ENCODE measurements at regions not wholly inside any gene's neighbourhood (a gene's known extent, or its start where the extent isn't known, plus 50 kb on each side); places are given as distances from the start of the nearest gene placed in this dataset.

DNA sequence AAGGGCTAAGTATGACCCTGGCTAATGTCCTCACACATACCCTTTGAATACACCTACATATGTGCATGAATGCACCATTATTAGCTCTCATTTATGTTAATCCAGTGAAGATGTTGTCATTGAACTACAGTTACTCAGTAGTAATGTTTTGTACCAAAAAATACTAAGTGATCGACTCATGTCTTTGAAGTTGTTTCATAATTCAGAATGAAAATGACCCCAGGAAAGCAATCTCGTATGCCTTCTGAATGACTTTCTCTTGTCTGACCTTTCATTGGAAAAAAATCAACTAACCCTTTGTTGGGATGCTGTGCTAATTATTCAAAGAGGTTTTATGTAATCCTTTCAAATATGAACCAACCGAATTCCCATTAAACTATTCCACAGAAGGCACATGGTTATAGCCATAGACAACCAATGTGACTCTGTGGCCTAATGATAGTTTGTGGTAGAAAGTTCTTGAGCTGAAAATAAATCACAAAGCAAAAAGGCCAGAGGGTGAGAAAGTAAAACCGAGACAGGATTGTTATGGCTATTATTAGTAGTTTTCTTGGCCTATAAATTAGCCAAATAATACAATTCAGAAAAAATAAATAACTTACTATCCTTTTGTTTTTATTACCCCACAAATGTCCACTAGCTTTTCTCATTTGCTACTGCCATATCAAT lies 86.8 kb upstream of the STARD13 start:
- DNase-seq (ENCODE audit: low read depth) = no peak

DNA sequence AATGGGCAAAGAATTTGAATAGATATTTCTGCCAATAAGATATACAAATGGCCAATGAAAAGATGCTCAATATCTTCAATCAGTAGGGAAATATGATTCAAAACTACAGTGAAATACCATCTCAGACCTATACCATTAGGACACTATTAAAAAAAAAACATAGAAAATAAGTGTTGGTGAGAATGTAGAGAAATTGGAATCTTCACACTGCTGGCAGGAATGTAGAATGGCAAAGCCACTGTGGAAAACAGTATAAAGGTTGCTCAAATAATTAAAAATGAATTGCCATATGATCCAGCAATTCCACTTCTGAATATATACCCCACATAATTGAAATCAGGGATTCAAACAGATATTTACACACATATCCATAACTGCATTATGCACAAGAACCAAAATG lies 88.1 kb upstream of the STARD13 start:
- no peak for DNase-seq (ENCODE audit: low read depth)

DNA sequence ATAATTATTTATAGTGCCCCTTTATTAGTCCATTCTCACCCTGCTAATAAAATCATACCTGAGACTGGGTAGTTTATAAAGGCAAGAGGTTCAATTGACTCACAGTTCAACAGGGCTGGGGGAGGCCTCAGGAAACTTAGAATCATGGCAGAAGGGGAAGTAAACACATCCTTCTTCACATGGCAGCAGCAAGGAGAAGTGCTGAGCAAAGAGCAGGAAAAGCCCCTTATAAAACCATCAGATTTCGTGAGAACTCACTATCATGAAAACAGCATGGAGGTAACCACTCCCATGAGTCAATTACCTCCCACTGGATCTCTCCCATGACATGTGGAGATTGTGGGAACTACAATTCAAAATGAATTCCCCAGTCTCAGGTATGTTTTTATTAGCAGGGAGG lies 89.9 kb upstream of the STARD13 start:
- DNase-seq (ENCODE audit: low read depth) = no peak

DNA sequence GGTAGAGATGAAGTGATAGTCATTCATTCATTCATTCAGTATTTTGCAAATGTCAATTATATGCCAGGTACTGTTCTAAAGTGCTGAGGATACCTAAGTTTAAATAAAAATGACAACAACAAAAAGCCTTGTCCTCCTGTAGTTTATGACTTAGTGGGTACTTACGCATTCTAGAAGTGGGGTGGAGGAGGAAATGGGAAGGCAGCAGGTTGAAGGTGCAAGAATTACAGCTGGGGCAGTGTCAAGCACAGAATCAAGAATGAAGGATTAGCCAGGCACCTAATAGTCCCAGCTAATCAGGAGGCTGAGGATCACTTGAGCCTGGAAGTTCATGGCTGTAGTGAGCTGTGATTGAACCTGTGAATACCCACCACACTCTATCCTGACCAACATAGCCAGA lies 90.7 kb upstream of the STARD13 start:
- no peak for DNase-seq (ENCODE audit: low read depth)

DNA sequence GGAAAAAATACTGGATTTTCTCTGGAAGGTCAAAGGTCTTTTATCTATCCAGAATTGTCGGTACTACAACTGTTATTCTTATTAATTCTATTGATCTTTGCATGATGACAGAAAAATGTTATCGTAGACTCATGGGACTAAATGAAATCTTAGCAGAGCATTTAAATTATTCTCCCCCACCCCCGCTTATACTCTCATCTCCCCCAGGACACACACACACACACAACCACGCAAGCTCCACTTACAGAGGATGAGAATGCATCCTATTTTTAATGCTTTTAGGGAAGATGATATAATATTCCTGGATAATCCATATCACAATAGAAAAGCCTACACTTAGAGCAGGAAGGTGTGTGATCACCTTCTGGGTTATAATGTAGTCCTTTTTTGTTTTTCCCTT lies 91.9 kb upstream of the STARD13 start:
- no peak for DNase-seq (ENCODE audit: low read depth)

DNA sequence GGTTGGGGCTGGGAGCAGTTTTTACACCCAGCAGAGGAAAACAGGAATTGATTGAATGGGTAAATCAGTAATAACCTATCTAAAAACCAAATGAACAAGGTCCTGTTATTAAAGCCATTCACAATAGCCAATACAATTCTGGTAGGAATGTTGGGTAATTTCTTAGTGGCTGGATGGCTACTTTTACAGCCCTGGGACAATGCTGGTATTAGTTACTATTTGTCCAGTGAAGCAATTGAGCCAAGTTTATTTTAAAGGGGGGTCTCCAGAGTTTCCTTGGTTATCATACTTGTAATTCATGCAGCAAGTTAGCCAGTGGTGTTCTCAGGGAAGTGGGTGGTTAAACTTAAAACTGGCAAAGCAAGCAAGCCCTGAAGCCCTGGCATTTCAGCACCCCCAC lies 92.3 kb upstream of the STARD13 start:
- no peak for DNase-seq (ENCODE audit: low read depth)

DNA sequence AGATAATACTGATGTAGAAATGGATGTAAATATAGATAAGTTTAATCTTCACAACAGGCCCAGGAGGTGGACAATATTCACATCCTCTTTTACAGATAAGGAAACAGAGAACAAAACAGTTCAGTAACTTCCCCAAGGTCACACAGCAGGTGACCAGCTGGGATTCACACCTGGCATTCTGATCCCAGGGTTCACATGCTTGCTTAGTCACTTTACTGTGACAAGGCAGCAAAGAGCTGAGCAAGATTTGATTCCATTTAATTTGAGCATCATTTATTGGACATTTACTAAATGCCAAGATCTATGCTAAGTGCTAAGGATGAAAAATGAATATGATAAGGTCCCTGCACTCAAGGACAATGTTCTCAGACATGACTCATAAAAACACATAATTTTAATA lies 94.1 kb upstream of the STARD13 start:
- DNase-seq (ENCODE audit: low read depth) = no peak

DNA sequence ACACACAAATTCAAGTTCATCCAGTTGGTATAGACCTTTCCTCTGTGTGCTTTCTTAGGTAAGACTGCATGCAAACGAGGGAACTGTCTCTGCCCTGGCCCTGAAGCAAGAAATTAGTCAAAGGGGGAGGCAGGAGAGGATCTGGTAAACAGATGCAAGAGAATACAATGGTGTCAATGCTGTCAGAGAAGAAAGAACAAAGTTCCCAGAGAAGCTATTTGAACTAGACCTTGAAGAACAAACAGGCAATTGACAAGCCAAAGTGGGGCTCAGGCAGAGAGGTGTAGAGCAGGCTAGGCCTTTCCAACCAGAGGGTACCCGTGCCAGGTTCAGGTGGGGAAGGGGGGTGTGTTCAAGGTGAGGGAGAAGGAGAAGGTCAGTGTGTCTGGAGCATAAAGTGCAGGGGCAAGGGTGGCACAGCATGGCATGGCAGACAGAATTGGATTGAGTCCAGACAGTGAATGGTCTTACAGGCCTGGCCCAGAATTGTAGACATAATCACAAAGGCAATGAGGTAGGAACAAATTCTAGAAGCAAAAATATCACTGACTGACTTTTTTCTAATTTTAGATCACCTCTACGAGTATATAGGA lies 95.0 kb upstream of the STARD13 start:
- no peak for DNase-seq (ENCODE audit: low read depth)

DNA sequence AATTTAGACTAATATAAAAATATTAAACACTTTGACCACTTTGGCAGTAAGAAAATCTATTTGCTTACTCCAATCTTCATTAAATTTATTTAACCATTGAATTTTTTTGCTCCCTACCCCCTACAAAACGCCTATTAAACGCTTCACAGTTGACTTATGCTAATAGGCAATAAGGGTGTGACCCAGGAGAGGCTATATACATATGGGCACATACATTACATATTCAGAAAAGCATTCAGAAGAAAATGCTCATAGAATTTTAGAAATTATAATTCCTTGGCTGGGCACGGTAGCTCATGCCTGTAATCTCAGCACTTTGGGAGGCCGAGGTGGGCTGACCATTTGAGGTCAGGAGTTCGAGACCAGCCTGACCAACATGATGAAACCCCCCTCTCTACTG lies 95.6 kb upstream of the STARD13 start:
- no peak for DNase-seq (ENCODE audit: low read depth)

DNA sequence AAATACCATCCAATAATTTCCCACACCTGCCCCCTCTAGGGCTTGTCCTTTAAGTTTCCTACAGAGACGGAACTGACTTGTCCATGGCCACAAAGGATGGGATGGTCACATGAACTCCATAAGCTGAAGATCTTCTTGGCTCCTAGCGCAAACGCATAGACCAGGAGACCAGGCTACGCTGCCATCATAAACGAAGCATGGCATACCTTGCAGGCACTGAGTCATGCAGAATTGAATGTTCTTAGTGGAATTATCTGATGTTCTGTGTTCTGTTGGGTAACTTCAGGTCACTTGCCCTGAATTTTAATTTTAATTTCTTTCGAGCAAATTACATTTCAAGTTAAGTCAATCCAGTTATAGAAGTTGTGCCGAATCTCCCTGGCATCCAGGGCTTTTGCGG lies 96.4 kb upstream of the STARD13 start:
- DNase-seq (ENCODE audit: low read depth) = no peak

DNA sequence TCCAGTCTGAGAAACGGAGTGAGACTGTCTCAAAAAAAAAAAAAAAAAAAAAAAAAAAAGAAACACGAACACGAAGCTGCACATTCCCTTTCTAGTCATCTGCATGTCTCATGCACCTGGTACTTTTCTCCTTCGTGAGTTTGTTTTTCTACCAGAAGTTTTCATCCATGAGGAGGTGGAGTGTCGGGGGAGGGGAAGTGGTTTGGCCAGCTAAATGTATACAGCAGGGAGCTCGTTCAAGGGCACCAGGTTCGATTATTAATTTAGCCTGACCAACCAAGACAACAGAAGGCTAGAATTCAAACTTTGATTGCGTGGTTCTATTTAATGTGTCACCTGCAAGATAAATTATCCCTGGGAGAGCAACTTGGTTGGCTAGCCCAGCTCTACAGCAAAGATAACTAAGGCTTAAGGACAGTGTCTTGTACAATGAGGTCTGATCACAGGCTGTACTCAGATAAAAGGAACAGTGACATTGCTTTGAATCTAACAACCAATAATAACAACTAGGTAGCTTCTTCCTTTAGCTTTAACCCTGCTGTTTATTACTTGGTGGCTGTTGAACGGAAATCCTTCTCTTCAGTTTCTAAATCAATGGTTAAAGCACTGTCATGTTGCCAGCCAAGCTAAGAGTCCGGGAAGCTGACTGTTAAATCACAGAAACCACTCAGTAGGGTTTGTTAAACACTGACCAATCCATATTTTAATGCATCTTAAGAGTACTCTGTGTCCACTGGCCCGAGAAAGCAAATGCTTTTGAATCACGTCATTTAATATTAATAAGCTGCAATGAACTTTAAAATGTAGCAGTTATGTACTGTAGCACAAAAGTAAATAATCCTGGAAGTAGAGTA lies 98.4 kb upstream of the STARD13 start:
- no peak for DNase-seq (ENCODE audit: low read depth)

DNA sequence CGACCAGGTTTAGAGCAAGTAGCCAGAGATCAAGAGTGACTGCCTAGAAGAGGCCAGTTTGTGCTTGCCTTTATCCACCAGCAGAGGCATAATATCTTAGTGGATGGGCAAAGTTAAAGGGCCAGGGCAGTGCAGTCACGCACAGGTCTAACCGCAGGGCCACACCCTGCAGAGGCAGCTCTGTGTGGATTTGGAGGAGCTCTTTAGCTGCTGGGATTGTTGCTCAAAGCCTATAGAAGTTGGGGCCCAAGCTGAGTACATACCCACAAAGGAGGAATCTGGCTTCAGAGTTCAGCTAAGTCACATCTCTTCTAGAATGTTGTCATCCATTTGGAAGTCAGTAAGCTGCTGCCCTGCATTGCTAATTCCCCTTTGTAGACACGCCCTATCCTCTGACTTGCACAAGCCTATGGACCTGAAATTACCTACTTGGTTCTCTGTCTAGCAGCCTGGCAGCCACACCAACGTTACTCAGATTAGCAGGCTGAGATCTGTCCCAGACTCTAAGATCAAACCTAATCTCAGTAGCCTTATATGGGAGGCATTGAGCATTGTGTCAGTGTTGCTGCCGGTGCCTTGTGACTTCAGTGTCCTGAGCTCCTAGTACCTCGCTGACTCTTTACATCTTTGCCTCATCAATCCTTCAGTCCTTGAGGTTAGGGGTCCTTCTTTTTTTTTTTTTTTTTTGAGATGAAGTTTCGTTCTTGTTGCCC lies 102.9 kb upstream of the STARD13 start:
- DNase-seq (ENCODE audit: low read depth) = no peak

DNA sequence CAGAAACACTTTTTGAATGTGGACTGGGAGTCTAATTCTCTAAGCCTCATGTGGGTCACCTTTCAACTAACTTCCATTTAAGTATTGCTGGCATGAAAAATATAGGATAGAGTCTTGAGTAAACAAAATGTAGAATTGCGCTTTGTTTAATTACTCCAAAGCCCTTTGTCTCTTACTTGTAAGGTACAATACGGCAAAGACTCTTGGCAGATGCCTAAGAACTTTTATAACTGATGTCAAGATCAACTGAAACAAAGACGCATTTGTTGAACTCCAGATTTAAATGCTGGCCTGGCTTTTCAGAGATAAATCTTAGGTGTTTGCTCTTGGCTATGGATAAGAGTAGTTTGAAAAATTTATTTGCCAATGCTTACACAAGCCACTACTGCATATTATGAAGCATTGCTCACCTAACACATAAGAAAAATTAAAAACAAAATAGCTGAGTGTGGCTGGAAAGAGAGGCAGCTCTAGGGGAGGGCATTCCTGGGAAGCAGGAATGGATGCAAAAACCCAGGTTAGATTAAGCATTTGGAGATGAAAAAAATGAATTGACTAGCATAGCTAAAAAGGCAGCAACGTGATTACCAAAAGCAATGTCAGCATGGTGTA lies 107.3 kb upstream of the STARD13 start:
- no peak for DNase-seq (ENCODE audit: low read depth)

DNA sequence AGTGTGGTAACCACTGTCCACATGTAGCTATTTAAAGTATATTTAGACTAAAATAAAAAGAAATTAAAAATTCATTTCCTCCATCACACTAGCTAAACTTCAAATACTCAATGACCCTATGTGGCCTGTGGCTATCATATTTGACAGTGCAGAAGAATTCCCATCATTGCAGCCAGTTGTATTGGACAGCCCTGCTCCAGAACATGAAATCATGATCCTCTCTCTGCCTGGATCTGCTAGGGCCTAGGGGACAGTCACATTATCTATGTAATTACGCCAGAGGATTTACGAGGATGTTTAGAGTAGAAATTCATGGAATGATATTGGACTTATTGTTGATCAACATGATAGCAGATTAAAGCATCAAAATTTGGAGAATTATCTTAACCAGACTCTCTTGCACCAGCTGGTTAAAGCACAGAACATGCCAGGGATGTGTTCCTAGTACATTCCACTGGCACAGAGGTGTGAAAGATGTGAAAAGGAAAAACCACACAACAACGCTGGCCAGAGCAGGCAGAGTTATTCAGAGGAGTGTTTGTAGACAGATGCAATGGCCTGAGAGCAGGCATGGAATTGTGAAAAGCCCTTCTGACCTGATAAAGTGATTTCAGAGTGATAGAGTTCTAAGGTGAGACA lies 108.9 kb upstream of the STARD13 start:
- no peak for DNase-seq (ENCODE audit: low read depth)

DNA sequence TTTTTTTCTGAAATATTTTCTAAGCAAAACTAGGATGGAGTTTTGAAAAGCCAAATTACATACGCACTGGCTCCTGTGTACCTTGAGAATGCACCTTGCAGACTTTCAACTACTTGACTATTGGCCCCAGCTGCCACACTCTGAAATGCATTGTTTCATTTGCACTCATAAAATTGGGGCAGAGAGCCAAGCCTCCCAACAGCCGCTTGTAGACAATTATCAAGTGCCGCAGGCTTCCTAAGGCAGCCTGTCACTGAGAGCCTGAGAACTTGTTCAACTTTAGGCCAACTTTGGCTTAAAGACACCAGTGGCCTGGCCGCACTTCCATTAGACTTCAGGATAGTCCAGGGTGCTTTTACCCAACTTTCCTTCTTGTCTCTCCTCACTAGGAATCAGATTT lies 115.7 kb upstream of the STARD13 start:
- DNase-seq (ENCODE audit: low read depth) = no peak

DNA sequence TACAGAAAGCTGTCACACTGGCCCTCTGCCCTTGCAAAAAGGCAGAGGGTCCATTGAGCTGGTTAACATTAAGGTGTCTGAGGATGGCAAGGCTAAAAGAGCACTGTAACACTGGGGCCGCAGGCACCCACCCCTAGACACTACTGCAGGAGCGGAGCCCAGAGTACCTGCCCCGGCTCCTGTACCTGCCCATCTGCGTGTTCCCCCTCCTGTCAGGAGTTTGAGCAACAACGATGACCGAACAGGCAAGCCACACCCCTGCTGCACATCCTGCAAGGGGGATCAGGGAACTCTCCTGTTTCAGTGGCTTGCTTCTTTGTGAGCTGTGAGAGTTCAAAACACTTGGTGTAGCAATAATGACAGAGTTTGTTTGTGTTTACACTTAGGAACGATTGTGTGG lies 117.4 kb upstream of the STARD13 start:
- no peak for DNase-seq (ENCODE audit: low read depth)

DNA sequence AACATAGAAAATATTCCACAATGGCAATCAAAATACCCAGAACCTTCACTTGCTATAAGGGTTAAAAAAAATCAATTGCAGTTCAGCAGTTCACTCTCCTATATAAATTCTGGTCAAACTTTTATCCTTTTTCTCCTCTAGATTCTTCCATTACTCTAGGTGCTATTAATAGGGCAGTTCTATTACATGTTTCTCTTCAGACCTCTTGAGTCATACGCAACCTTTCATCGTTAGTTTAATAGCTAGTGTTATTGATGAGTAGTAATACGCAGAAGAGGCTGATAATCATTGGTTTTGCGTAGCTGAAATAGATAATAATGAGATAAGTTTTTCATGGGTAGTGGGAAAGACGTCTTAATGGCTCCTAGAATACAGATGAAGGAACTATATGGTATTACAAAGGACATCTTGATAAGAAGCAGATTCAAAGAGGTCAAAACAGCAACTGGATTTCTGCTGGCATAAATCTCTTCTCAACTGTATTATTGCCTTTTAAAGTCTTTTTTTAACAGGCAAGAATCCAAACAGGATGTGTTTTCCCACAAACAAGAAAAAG lies 118.3 kb upstream of the STARD13 start:
- no peak for DNase-seq (ENCODE audit: low read depth)

DNA sequence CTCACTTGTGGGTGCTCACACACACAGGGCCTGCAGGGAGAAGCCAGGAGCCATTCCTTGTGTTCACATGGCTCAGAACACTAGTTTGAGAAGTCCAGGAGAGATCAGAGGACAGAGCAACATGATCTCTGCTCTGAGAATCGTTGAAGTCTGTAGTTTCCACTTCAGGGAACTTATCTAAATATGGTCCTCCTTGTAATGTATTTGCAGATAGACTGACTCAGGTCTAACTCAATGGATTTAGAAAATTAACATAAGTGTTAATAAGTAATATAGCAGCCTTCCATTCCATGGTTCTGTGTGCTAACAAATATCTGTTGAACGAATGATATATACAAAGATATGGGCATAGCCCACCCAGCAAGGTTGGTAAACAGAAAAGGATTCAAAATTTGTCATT lies 119.8 kb upstream of the STARD13 start:
- DNase-seq (ENCODE audit: low read depth) = no peak

DNA sequence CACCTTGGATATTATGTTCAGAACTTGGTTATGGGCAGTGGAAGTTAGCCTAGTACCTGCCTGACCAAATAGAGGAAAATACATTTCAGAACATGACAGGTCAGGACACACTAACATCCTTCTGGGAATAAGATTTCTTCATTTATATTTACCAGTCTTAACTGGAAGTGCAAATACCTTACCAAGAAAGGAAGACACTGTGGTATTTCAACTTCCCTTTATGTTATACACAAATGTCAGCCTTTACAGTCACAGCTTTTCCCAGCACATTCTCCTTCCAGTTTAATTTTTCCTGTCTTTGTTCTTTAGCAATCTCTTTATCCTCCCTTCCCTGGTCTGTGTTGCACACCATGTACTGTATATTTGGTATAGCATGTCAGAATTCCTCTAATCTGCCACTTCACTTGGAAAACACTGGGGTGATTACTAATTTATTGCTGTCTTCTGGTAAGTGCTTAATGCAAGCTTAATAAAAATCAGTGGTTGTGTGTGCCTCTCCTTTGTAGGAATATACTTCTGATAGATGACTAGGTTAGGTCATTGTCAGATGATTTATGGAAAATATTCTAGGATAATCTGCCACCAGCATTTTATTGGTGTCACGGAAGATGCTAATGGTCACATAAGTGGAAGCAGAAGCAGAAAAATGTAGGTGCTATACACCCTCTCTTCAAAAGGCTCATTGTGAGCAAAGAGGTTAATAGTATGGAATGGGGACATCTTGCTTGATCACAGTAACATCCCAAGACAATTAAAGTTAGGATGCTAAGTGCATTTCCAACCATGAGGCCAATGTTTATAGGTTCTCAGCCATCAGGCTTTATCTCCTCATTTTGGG lies 124.3 kb upstream of the STARD13 start:
- DNase-seq (ENCODE audit: low read depth) = no peak

DNA sequence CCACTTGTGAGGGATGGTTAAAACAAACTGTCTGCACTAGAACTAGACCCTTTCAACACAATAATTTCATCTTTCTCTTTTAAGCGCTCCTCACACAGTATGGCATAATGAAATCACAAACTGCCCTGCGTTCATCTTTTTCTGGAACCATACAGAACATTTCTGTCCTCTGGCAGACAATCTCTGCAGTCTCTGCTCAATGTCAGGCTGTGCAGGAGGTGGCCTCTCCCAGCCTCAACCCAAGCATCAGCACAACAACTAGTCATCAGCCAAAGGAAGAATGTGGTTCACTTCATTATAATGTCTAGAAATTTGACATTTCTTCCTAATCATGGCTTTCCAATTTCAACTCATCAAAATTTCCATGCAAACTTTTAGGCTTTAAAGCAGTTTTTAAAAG lies 125.1 kb upstream of the STARD13 start:
- DNase-seq (ENCODE audit: low read depth) = no peak

DNA sequence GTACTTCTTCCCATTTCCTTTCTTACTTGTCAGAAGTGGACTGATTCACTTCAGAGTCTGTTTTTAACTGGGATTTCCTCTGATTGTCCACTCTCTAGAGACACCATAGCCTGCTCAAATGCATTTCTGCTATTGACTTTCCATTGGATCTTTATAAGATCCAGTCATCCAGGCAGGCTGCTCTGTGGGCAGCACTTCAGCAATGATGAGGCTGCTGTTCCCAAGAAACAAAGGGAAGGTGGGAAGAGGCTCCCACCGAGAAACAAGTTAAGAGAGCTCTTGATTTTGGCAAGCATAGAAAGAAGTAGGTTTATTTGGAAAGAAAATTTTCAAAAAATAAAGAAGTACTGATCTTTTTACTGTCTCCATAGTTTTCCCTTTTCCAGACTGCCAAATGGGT lies 125.8 kb upstream of the STARD13 start:
- DNase-seq (ENCODE audit: low read depth) = no peak

Data from activated T-helper 9 cell treated with anti-CD3 and anti-CD28 coated beads, Interleukin-2, amount 50 U/mL, for 16 hours (primary cell).